ENCODE measurements at regions not wholly inside any gene's neighbourhood (a gene's known extent, or its start where the extent isn't known, plus 50 kb on each side); places are given as distances from the start of the nearest gene placed in this dataset.

DNA sequence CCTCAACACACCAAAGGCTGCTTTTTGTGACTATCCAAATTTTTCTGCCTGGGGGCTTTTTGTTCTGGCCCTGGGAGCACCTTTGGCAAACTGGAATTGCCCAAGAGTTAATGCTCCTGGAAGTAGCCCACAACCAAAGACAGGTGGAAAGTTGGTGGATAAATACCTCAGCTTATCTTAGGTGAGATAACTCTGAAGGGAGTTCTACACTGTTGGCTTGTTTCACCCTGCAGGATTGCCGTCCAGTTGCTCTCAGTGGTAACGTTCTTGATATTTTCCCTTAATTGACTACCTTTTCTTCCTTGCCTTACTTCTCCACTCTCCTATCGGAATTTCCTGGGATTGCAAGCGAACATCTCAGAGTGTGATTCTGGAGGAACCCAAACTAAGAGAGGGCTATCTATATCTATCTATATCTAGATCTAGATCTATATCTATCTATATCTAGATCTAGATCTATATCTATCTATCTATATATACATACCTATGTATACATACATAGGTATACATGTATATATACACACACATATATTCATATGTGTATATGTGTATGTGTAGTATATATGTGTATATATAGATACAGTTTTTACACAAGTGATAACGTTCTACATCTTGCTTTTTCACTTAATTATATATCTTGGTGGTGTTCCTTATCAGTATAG, 82.6 kb upstream of the DHX15 start:
- DNase-seq (ENCODE audit: low read depth), result no peak

DNA sequence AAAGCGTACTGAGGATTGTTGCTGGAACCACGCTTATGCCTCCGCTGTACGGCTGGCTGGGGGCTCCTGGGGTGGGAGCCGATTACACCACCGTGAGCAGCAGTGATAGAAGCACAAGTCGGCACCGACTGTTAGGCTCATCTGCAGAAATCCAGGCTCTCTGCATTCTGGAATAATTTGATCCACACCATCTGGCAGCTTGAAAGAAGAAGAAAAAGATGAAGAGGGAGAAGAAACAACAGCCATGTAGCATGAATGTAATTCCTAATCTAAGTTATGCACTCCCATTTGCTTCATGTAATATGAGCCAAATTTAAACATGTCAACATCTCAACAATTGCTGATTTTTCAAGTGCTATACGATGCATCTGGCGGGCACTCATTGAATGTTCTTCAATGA, 84.6 kb upstream of the DHX15 start:
- DNase-seq (ENCODE audit: low read depth), result no peak

DNA sequence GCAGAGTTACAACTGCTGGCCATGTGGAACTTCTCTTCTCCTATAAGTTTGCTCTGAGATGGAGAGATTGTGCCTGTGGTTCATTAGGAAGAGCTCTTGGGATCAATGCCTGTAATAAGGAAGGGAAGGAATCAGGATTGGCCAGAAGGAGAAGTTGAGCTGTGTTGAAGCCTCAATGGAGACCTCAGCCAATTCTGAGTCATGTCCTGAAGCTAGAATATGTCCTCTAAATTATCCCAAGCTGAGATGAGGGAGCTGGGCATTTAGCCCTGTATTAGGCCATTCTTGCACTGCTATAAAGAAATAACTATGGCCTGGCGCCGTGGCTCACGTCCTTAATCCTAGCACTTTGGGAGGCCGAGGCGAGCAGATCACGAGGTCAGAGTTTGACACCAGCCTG, 85.4 kb upstream of the DHX15 start:
- no peak for DNase-seq (ENCODE audit: low read depth)

DNA sequence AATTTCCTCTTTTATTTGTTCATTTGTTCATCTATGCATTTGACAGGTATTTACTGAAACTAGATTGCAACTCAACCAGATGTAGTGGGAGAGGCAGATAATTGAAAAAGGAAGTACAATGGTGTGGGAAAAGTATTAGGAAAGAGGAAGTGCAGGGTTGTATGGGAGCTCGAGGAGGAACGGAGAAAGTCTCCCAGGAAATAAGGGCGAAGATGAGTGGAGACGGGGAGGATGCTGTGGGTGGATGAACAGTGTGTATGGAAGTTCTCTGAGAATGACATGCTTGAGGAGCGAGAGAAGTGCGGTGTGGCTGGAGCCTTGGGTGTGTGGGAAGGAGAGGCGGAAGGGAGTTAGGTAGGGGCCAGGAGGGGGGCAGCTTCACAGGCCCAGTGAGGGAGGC, 87.5 kb upstream of the DHX15 start:
- DNase-seq (ENCODE audit: low read depth), result no peak

DNA sequence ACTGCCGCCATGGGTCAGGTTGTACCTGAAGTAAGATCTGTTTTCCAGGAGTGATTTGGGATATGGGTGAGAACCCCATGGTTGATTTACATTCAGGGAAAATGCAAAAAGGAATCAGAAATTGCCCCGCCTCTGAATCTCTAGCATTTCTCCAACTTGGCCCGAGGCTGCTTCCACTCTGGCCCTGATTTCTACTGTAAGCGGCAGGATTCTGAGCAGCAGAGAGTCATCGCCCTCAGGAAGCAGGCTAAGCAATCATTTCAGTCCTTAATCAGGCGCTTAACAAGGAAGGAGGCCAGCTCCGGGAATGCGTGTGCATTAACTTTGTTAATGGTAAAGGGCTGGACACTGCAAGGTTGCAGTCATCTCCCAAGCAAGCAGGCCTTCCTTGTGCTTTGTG, 88.5 kb upstream of the DHX15 start:
- DNase-seq (ENCODE audit: low read depth), result no peak

DNA sequence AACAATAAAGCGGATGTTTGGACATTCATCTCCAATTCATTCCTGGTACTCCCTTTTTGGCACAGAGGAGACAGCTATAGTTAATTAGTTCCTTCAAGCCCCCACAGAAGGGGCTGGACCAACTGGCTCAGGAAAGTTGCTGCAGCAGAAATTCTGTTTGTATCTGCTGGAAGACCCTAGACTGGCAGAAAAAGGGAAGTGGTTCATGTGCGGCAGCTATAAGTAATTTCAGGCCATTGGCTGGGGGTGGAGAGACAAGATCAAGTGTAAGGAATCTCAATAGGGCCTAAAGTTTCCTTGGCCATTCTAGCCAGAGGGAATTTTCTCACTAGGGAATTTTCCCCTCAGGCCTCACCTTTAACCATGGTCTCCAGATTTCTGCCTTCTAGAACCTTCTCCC, 89.9 kb upstream of the DHX15 start:
- no peak for DNase-seq (ENCODE audit: low read depth)

DNA sequence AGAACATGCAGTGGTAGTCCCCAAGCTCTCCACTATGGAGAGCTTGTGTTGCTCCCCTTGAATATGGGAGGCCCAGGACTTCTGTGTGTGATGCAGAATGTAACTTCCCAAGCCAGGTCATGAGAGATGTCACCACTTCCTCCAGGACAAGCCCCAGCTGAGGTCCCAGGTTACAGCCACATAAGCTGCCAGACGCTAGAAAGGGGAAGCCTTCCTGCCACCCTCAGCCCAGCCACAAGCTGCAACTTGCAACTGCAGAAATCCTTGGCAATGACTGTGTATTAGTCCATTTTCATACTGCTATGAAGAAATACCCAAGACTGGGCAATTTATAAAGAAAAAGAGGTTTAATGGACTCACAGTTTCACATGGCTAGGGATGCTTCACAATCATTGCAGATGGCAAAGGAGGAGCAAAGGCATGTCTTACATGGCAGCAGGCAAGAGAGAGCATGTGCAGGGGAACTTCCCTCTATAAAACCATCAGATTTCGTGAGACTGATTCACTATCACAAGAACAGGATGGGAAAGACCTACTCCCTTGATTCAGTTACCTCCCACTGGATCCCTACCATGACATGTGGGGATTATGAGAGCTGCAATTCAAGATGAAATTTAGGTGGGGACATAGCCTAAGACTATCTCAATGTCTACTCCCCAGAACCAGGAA, 91.5 kb upstream of the DHX15 start:
- no peak for DNase-seq (ENCODE audit: low read depth)

DNA sequence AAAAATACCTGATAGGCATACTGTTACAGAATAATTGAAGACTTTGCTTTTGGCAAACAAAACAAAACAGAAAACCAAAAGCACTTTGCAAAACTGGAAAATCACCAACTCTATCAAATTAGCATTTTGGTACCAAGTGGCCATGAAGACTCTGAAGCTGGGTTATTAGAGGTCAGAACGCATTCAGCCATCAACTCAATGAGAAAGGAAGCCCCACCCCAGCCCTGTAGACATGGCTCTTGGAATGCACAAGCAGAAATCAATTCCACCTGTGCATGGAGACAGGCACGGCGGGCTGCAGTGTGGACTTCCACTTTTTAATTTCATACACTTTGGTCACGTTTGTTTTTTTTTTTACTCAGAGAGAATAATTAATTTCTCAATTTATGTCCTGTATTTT, 93.6 kb upstream of the DHX15 start:
- DNase-seq (ENCODE audit: low read depth), result no peak

DNA sequence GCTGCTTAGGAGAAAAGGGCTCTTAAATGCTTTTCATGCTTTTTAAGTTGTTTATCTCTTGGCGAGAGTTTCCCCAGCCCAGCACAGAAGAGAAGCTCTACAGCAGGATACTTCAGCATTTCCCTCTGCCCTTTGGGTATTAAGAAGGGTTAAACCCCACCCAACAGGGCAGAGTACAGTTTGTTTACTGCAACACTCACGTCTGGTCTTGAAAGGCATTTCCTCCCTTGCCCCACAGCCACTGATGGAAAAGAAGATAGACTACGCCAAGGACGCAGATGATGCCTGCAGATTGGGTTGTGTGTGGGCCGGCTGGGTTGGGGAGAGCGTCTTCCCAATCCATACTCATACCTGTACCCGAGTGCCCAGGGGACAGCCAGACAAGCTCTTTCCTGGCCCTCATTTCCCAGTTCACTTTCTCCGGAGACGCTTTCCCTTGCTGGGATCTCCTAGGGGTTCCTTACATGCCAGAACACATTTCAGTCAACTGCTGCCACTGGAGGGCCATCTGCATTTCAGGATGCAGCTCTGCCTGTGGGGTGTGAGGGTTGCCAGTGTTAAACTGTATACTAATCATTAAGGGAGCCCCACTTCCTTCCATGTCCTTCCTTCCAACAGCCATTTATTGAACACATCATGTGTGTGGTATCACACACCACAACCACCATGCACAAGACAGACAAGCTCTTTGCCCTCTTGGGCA, 96.5 kb upstream of the DHX15 start:
- DNase-seq (ENCODE audit: low read depth), result no peak

DNA sequence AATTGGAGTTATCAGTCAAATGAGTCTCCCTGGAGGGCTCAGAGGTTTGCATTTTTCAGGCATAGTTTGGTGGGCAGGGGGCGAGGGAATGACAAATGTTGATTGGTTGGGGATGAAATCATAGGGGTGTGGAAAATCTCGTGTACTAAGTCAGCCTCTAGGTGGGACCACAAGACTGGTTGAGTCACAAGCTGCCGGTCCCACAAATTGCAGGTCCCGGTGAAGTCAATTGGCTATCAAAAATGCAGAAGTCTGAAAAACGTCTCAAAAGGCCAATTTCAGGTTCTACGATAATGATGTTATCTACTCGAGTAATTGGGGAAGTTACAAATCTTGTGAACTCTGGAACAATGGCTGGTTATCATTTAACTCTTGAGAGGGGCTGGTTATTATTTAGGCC, 98.8 kb upstream of the DHX15 start:
- DNase-seq (ENCODE audit: low read depth), result no peak

DNA sequence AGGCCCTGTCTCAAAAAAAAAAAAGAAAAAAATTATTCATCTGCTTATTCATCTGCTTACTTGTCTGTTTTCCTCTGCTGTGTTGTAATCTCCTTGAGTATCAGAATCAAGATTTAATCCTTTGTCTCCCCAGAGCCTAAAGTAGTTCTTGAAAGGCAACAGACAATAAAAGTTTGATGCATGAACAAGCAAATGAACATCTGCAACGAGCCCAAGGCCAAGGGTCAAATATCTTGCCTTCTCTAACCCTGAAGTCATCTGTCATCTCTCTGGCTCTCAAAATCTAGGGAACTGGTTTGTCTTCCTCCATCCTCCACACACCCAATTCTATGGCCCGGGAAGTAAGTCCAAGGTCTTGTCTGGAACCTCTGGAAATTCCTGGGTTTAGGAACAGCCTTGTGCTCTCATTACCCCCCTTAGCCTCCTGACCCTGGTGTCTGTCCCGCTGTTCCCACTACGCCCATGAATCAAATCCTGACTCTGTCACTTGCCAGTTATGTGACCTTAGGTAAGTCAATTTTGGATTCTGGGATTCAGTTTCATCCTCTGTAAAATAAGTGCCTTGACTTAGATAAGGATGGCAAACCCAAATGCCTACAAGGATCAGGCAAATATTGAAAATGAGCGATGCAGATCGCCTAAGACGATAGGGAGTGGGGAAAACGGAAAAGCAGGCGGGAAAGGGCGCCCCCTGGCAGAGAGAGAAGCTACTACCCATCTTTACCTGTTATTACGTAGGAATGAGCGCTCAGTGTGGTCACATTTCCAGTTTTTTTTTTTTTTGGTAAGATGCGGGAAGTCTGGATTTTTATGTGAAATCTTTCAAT, 102.7 kb upstream of the DHX15 start:
- no peak for DNase-seq (ENCODE audit: low read depth)

DNA sequence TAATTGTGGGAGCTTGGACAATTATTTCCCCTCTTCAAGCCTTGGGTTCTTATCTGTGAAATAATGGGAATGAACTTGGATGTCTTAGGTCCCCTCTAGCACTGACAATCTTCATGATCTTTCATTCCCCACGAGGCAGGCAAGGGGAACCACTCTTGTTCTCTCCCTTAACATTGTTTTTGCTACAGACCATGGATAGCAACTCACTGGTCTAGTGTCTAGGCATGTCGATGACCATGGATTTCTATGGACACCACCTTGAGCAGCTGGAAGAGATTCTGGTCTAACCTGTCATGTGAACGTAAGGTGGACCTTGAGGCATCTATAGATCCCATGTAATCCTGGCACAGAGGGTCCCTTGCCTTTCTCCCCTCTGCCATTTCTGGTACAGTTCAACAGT, 104.1 kb upstream of the DHX15 start:
- no peak for DNase-seq (ENCODE audit: low read depth)

DNA sequence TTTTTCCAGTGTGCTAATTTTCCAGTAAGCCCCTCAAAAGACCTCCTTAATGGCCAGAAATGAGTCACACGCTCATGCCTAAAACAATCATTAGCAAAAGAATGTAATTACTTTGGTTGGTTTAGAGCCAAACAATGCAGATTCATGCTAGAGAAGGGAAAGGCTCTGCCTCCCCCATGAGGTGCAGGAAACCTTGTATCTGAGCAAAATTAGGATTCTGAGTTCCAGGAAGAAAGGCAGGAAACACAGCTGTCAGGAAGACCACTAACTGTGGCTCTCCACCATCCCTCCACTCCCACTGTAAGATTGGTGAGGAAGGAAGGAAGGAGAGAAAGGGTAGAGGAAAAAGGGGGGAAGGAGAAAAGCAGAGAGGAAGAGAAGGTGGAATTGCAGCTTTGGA, 104.9 kb upstream of the DHX15 start:
- no peak for DNase-seq (ENCODE audit: low read depth)

DNA sequence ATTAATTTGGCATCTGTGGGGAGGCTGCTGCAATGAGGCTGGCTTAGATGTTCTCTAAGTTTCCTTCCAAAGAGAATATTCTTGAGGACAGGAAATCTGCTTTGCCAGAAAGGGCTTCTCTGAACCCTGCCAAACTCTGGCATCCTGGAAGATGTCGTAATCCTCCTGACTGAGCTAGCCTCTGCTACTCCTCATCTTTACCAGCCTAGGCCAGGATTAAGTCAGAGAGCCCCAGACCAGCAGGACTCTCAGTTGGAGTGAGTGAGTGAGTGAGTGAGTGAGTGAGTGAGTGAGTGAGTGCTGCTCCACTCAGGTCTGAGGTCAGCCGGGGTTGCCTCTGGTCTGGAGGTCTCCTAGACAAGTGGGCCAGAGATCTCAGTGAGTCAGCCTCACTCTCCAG, 104.9 kb upstream of the SOD3 start:
- no peak for DNase-seq (ENCODE audit: low read depth)

DNA sequence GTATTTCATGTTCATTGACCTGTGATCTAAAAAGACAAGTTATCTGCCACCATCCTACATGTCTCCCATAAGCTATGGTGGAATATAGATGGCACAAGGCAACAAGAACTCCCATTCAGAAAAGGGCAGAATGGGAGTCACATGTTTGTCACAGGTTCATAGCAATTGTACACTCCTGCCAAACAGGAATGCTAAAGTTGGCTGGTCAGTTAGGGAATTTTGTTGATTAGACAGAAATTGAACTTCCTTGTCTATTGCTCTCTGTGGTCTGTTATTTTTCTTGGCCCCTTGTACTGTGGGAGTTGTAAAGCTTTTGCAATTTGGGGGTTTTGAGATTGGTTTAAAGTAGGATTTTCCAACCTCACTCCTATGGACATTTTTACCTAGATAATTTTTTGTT, 101.7 kb upstream of the SOD3 start:
- DNase-seq (ENCODE audit: low read depth), result no peak

DNA sequence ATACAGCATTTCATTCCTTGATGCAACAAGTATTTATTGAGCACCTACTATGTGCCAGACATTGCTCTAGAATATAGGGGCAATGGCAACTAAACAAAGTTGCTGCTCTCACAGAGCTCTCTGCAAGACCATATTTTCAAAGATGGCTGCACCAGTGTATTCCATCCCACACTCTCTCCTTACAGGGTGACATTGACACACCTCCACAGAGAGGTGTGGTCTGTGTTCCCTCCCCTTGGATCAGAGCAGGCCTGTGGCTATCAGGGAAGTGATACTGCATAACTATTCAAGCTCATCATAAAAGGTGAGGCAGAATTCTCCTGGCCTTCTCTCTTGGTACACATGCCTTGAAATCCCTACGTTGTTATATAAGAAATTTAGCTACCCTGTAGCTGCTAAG, 95.3 kb upstream of the SOD3 start:
- no peak for DNase-seq (ENCODE audit: low read depth)

DNA sequence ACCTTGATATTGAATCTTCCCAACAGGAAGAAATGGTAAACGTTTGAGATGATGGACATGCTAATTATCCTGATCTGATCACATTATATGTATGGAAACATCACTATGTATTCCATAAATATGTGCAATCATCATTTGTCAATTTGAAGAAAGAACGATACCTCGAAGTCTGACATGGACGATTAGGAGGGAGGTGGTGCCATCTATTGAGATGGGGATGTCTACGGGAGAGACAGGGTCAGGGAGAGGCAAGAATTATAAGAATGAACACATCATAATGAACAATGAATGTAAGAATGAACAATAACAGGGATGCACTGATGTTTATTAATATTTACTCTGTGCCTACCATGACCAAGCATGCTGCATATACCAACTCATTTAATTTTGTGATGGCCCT, 93.7 kb upstream of the SOD3 start:
- no peak for DNase-seq (ENCODE audit: low read depth)

DNA sequence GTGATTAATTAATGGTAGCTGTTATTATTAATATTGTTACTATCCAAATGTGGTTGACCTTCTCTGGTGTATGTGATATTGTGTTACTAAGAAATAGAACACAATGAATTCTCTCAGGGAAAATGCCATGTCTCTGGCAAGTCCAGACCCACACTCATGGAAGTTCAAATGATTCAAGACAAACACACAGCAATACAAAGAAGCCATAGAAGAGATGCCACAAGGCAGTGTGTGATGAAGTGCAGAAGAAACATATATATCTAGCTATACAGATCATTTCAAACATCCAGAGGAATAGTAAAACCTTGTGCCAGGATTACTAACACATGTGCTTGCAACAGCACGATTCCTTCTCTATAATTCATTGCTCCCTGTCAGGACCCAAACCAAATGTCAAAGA, 93.1 kb upstream of the SOD3 start:
- DNase-seq (ENCODE audit: low read depth), result no peak

DNA sequence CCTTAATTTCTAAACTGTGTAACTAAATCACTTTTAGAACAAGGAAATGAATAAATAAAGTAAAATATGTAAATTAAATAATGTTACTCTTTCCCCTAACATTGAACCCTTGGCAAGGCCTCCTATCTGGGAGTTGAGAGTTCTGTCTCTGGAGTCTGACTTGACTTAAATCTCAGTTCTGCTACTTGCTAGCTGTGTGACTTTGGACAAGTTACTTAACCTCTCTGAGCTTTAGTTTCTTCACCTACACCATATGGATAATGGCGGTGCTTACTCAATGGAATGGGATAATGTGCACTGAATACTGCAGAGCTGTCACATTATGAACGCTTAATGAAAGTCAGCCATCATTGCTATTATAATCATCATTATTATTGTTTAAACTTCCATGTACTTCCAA, 92.1 kb upstream of the SOD3 start:
- DNase-seq (ENCODE audit: low read depth), result no peak

DNA sequence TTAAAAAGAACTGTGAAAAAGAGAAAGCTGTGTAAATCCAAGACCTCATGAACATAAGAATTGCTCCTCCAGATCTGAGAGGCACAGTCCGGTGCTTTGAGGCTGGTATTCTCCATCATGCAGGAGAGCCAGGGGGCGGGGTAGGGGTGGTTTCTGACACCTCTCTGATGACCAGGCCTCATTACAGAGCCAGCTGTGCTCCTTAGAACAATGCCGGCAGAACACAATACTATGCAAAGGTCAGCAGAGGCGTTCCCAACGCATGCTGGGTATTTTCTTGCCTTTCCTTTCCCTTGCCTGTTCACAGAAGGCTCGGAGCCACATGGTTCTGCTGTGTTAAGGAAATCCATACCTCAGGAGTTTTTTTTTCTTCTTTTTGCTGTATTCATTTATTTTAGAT, 91.2 kb upstream of the SOD3 start:
- DNase-seq (ENCODE audit: low read depth), result no peak

DNA sequence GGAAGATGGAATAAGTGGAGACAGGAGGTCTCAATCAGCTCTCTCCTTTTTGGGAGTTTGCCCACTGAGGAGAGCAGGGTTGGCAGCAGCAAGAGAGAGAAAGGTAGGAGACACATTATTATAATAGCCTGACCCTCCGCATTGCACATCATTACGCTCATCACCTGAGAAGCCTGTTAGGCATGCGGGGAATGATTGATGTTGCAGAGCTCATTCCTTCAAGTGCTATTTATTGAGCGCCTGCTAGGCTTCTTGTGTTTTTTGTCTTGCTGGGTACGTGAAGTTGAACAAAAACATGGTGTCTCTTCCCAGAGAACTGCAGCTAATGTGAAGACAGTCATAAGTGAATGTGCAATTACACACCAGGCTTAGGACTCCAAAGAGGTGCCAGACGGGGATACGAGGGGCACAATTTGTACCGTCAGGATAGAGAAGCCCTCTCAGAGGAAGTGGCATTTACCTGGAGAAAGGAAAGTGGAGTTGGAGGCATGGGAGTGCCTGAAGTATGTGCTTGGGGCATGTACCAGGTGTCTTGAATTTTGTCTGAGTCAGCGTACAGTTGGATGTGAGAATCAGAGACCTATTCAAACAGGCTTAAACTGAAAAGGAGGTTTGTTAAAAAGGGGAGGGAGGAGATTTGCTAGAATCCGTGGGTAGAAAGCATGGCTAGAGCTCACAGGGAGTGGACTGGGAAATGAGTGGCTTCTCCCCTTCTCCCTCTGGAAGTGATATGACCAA, 90.2 kb upstream of the SOD3 start:
- DNase-seq (ENCODE audit: low read depth), result no peak

DNA sequence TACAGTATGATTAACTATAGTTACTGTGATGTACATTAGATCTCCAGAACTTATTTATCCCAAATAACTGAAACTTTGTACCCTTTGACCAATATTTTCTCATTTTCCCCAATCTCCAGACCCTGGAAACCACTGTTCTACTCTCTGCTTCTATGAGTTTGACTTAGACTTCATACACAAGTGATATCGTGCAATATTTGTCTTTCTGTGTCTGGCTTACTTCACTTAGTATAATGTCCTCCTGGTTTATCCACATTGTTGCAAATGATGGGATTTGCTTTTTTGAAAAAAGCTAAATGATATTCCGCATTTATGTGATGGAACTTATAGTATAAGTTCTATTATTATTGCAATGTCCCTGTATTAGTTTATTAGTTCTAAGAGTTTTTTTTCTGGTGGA, 81.8 kb upstream of the SOD3 start:
- no peak for DNase-seq (ENCODE audit: low read depth)

Data from LHCN-M2 (cell line).